Liver (tissue), 3 donors: ENCODE measurements at regions not wholly inside any gene's neighbourhood (a gene's known extent, or its start where the extent isn't known, plus 50 kb on each side); places are given as distances from the start of the nearest gene placed in this dataset.

Source experiments
- CTCF ChIP-seq: fragments of 150-350 bp; IDR thresholded peaks from 2 replicates; pipeline ENCODE4 v1.5.1; 2017; ENCODE audit warnings: improper control_type of control experiment, low read depth, low read length; ENCODE audit not compliant: missing input control
- TAF1 ChIP-seq: conservative IDR thresholded peaks from 2 replicates; pipeline ENCODE4 v1.6.1; 2016; ENCODE audit warnings: antibody characterized with exemption, mild to moderate bottlenecking
- donor health status: healthy.
- donor health status: healthy.

- no peak for TF ChIP-seq TAF1
- no peak for TF ChIP-seq CTCF
Measured at GRCh38 chr11:69425444-69425843, 56.0 kb upstream of the LINC01488 start.
